ENCODE measurements at regions not wholly inside any gene's neighbourhood (a gene's known extent, or its start where the extent isn't known, plus 50 kb on each side); places are given as distances from the start of the nearest gene placed in this dataset.

- H3K27ac Mint-ChIP-seq, result no peak overlapping the region
- CTCF ChIA-PET, result no interaction called here
- intact Hi-C loops (cut with micrococcal nuclease), result loop anchor here (10.0 kb wide), 1 partner anchor 166 kb away; no protein-coding TSS in a partner anchor
- H3K9me3 Mint-ChIP-seq, result peaks cover 11% of the 10 kb centered on the region
- no peak for TF ChIP-seq CTCF (IDR thresholded peaks at IDR 0.05)
- ATAC-seq (no peak), DNase-seq (no peak)
- H3K4me3 Mint-ChIP-seq, result no peak overlapping the region
- POLR2A ChIA-PET, result no interaction called here
- H3K27me3 Mint-ChIP-seq, result peaks cover 7% of the 10 kb centered on the region
- H3K4me1 Mint-ChIP-seq (ENCODE audit: low read depth), result no peaks in the 10 kb centered on the region
- H3K36me3 Mint-ChIP-seq (ENCODE audit: low read depth), result no peaks in the 10 kb centered on the region
These were observed 155.9 kb upstream of the SPATS2L start for GRCh38 chr2:200150411-200151086.

- H3K27ac Mint-ChIP-seq, result no peak overlapping the region
- ChIA-PET CTCF (no interaction called here), POLR2A (no interaction called here)
- H3K9me3 Mint-ChIP-seq, result peaks cover 9% of the 10 kb centered on the region
- H3K4me3 Mint-ChIP-seq, result no peak overlapping the region
- H3K4me1 Mint-ChIP-seq (ENCODE audit: low read depth), result no peaks in the 10 kb centered on the region
- DNase-seq, result no peak
- H3K27me3 Mint-ChIP-seq, result peaks cover 3% of the 10 kb centered on the region
- no peaks in the 10 kb centered on the region for H3K36me3 Mint-ChIP-seq (ENCODE audit: low read depth)
- ATAC-seq, result no peak
- TF ChIP-seq CTCF (IDR thresholded peaks at IDR 0.05), result no peak
- intact Hi-C loops (cut with micrococcal nuclease), result loop anchor here (10.0 kb wide), 1 partner anchor 171 kb away; no protein-coding TSS in a partner anchor
These were observed 150.8 kb upstream of the SPATS2L start for GRCh38 chr2:200155652-200156051.

- POLR2A ChIA-PET, result no interaction called here
- intact Hi-C loops (cut with micrococcal nuclease), result loop anchor here (10.0 kb wide), 1 partner anchor 172 kb away; no protein-coding TSS in a partner anchor
- Mint-ChIP-seq H3K4me1 (ENCODE audit: low read depth) (no peaks in the 10 kb centered on the region), H3K9me3 (peaks cover 6% of the 10 kb centered on the region), H3K27me3 (peaks cover 2% of the 10 kb centered on the region), H3K27ac (no peak overlapping the region), H3K4me3 (no peak overlapping the region), H3K36me3 (ENCODE audit: low read depth) (no peaks in the 10 kb centered on the region)
- DNase-seq (no peak), ATAC-seq (no peak)
- no peak for TF ChIP-seq CTCF (IDR thresholded peaks at IDR 0.05)
- CTCF ChIA-PET, result no interaction called here
These were observed 150.2 kb upstream of the SPATS2L start for GRCh38 chr2:200156166-200156835.

- no peak overlapping the region for H3K27ac Mint-ChIP-seq
- TF ChIP-seq CTCF (IDR thresholded peaks at IDR 0.05), result no peak
- ChIA-PET POLR2A (no interaction called here), CTCF (interaction anchor here (1.6 kb wide), 1 partner anchor 36 kb away, joined by 3 read pairs; no protein-coding TSS in a partner anchor)
- intact Hi-C loops (cut with micrococcal nuclease), result loop anchor here (10.0 kb wide), 1 partner anchor 174 kb away; no protein-coding TSS in a partner anchor
- no peaks in the 10 kb centered on the region for H3K9me3 Mint-ChIP-seq
- no peaks in the 10 kb centered on the region for H3K4me1 Mint-ChIP-seq (ENCODE audit: low read depth)
- DNase-seq, result no peak
- no peaks in the 10 kb centered on the region for H3K36me3 Mint-ChIP-seq (ENCODE audit: low read depth)
- H3K4me3 Mint-ChIP-seq, result no peak overlapping the region
- H3K27me3 Mint-ChIP-seq, result peaks cover 7% of the 10 kb centered on the region
- ATAC-seq, result no peak
These were observed 147.7 kb upstream of the SPATS2L start for GRCh38 chr2:200158647-200159356.

All from activated CD8-positive, alpha-beta T cell treated with anti-CD3 and anti-CD28 coated beads for 36 hours (primary cell).